HG03565 (cell line): ENCODE measurements at regions not wholly inside any gene's neighbourhood (a gene's known extent, or its start where the extent isn't known, plus 50 kb on each side); places are given as distances from the start of the nearest gene placed in this dataset.
"Not testable (repeated sequence)": the region's sequence is repeated elsewhere in the genome, so short reads cannot be mapped to it uniquely, and the experiment has no call there.

Experiments used
- ATAC-seq: cut with Tn5 transposase; IDR thresholded peaks from one replicate; pipeline ENCODE4 v1.9.1; 2021; ENCODE audit warnings: mild to moderate bottlenecking, moderate library complexity; ENCODE audit not compliant: unreplicated experiment

DNA sequence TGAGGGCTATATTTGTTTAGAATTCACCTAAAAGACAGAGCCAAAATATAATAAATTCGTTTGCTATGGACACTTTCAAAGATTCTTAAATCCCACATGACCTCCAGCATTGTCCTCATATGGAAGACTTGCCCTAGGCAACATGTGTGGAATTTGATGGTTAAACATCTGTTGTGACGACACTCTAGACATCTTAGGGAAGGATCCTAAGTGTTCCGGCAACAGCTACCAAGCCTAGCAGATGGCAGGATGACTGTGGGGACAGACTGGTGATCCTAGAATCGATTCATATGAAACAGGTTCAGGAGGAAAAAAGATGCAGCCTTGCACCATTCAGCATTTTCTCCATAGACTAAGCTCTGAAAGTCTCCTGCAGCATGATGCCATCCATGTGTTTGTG is 77.6 kb upstream of the BACH2 start:
- no peak for ATAC-seq

DNA sequence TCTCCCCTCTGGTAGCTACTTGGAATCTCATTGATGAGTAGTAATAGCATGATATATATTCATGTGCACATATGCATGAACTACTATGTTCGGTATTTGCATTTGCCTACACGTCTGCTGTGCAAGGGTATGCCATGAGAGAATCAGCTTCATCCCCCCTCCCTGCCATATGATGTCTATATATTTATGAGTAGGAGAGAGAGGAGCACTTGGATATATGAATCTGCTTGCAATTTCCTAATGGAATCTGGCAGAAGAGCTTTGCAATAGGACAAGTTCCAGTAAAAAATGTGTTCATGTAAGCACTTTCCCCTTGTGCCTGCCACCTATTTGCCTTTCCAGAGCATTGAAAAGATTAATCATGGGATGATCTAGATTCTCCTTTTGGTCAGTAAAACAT is 76.2 kb upstream of the BACH2 start:
- ATAC-seq = no peak

GRCh38 chr6:90372450-90372849 is 75.8 kb upstream of the BACH2 start:
- ATAC-seq = no peak

DNA sequence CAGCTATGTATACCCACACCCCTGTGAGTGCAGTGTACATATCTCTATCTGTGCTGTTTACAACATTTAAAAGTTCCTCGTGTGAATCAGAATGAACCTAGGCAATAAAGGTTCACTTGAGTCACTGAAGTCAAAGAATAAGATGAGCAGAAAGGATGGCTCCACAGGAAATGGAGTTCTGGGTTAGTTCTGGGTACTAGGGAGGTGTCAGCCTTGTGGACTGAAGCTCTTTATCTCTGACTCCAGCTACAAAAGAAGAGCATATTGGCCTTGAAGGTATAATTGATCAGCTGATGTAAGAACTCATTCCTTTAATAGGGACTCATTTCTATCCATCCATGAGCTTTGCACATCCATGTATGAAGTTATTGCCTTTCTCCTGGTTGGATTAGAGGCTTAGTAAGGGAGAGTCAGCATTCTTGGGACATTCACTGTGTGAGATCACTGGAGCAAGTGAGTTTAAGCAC is 73.9 kb upstream of the BACH2 start:
- no peak for ATAC-seq

DNA sequence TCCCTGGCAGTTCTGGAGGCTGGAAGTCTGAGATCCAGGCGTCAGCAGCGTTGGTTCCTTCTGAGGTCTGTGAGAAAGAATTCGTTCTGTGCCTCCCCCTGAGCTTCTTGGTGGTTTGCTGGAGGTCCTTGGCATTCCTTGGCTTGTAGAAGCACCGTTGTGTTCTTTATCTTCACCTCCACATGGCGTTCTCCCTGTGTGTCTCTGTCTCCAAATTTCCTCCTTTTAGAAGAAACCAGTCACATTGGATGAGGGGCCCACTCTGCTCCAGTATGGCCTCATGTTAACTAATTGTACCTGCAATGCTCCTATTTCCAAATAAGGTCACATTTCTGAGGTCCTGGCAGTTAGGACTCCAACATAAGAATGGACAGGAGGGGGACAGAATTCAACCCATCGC is 73.0 kb upstream of the BACH2 start:
- no peak for ATAC-seq

GRCh38 chr6:90369024-90369519 is 72.4 kb upstream of the BACH2 start:
- ATAC-seq = peak; percentile 100

GRCh38 chr6:90368601-90369000 is 72.0 kb upstream of the BACH2 start:
- ATAC-seq = no peak

DNA sequence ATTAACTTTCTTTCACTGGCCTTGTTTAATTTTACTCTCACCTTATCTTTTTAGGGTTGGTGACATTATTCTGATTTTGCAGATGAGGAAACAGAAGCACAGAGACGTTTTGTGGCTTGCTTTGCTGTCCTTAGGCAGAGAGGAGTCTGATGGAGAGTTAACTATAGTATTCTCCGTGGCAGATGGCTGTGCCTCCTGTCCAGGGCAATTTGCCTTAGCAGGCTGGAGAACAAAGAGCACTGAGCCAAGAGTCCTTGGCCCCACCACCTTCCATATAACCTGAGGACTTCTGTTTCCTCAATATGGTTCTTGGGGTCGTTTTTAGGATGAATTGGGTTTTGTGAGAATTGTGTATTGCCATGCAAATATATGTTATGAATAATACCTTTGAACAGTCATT is 71.4 kb upstream of the BACH2 start:
- no peak for ATAC-seq

DNA sequence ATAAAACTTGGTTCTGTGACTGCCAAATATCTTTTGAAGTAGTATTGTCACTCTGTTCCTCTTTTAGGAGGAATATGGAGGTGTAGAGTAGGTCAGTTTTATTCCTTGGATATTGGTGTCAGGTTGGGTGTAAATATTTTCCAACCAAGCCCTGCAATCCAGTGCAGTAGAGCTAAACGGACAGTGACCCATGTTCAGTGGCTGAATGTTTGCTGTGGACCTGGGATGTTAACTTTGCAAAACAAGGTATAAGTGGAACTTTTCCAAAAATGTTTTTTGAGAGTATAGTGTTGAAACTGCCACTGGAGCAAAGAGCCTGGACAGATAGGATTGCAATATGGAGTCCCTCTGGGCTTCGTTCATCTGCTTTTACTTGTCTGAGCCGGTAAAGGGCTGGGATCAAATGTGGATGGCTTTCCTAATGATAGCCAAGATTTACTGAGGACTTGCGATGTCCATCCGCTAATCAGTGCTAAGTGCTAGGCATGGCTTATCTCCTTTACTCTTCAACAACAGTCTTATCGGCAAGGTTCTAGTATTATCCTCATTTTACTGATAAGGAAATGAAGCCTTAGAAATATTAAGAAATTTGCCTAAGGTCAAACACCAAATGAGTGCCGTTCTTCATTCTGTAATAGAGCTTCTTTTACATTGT is 69.0 kb upstream of the BACH2 start:
- ATAC-seq = no peak

- ATAC-seq = no peak
These were observed 68.4 kb upstream of the BACH2 start for GRCh38 chr6:90365002-90365401.

- no peak for ATAC-seq
These were observed 67.6 kb upstream of the BACH2 start for GRCh38 chr6:90364286-90364685.

DNA sequence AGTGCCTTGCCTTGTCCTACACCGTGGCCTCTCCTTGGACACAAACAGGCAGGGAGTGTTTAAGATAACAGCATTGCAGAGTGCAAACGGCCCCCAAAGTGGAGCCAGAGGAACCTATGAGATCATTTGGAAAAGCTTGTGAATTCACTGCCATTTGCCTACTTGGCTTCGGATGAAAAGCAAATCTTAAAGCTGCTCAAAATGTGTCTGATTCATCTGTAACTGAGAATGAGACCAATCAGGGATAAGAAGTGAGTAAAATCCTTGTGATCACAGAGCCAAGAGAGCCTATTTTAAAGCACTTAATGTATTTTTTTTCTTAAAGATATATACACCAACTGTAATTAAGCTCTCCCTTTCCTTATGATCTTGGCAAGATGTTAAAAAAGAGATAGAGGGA is 65.7 kb upstream of the BACH2 start:
- no peak for ATAC-seq

DNA sequence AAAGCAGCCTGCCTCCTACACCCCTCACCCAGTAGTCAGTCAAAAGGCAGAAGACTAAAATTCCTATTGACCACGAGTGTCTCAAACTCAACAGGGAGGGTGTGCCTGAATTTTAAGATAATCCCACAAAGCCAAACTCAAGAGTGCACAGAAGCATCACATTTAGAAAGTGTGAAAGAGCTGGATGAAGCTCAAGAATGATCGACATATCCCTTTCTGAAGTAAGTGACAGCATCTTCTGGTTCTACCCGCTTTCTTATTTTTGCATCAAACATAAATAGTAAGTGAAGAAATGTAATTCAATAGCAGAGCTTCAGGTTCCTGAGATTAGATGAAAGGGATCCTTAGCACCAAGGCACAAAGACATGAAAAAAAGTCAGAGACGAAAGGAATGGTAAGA is 64.5 kb upstream of the BACH2 start:
- no peak for ATAC-seq

DNA sequence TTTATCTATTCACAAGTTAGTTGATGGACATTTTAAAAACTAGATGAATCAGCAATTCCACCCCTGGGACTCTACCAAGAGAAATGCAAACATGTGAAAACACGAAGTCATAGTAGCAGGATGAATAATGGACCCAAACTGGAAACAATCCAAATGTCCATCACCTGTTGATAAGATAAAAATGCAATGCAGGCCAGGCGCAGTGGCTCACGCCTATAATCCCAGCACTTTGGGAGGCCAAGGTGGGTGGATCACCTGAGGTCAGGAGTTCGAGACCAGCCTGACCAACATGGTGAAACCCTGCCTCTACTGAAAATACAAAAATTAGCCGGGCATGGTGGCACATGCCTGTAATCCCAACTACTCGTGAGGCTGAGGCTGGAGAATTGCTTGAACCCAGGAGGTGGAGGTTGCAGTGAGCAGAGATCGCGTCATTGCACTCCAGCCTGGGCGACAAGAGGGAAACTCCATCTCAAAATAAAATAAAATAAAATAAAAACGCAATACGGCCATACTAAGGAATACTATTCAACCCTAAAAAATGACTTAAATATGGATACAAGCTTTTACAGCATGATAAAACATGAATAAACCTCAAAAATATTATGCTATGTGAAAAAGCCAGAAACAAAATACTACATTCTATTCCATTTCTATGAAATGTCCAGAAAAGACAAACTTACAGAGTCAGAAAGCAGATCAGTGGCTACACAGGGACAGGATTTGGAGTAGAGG is 61.6 kb upstream of the BACH2 start:
- ATAC-seq = not testable (repeated sequence)

- ATAC-seq = no peak
These were observed 59.4 kb upstream of the BACH2 start for GRCh38 chr6:90356012-90356421.

DNA sequence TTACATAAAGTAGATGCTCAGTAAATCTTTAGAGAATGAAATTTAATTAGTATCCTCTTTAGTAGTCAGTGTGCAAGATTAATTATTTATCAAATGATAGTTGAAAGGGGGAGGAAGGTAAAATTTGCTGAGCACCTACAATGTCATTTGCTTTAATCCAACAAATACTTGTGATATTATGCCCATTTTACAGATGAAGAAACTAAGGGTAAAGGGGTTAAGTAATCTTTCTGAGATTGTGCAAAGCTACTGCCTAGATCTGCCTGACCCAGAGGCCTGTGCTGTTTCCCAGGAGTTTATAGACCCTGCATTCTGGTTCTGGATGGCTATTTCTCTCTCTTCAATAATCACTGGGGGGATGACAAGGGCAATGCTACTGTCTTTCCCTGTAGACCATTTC is 58.3 kb upstream of the BACH2 start:
- ATAC-seq = no peak

DNA sequence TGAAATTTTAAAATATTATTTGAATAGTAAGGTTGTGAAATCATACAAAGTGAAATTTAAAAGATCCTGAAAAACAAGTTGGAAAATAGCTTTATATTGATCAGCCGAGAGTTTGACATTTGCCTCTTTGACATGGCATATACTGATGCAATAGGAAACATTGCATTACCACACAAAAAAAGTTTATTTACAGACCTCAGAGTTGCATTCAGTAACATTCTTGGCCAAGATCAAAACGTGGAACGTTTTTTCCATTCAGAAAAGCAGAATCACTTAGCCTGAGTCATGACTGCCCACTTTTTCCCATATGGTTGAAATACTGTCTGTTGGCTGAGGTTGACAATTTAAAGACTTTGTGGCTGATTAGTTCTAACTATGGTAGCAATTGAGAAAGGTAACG is 55.1 kb upstream of the BACH2 start:
- ATAC-seq = no peak

- ATAC-seq = no peak
These were observed 54.3 kb upstream of the BACH2 start for GRCh38 chr6:90350689-90351554.

GRCh38 chr6:90347411-90347851 is 50.8 kb upstream of the BACH2 start:
- no peak for ATAC-seq

- no peak for ATAC-seq
These were observed 50.1 kb upstream of the BACH2 start for GRCh38 chr6:90346729-90347128.
